ENCODE measurements at regions not wholly inside any gene's neighbourhood (a gene's known extent, or its start where the extent isn't known, plus 50 kb on each side); places are given as distances from the start of the nearest gene placed in this dataset.

- TF ChIP-seq GTF3C2 (IDR thresholded peaks at IDR 0.05; ENCODE audit: borderline replicate concordance, extremely low read depth, insufficient read length), result no peak
Observed at GRCh38 chr15:36090286-36090946, 489.0 kb upstream of the CDIN1 start (continued).

- ChIA-PET CTCF (ENCODE audit: low intra/inter-chr PET ratio) (no interaction called here), POLR2A (no interaction called here)
- in situ Hi-C loops (cut with MboI) (no loop called here), intact Hi-C loops (cut with micrococcal nuclease) (no loop called here)
- no peak overlapping the region for H3K27ac ChIP-seq (ENCODE audit: extremely low read depth, low read depth, low read length)
- no peaks in the 10 kb centered on the region for H3K9me1 ChIP-seq (ENCODE audit: control insufficient read depth, insufficient read depth, low read length)
- no peaks in the 10 kb centered on the region for H3K9me3 ChIP-seq (replicated peaks; ENCODE audit: control insufficient read depth, insufficient read depth, low read depth, low read length)
- H3K9ac ChIP-seq (ENCODE audit: insufficient read depth in 1 of 2, low read depth in 2 of 2, low read length in 2 of 2), result no peak overlapping the region
- no peaks in the 10 kb centered on the region for H3K79me2 ChIP-seq (ENCODE audit: control insufficient read depth, insufficient read depth, low read length)
- no peak overlapping the region for H3K4me2 ChIP-seq (ENCODE audit: insufficient read depth, low read length)
- H3K36me3 ChIP-seq (ENCODE audit: control insufficient read depth, insufficient read depth, low read length), result no peaks in the 10 kb centered on the region
- no peak overlapping the region for H3K4me3 ChIP-seq
- WGBS (ENCODE audit: insufficient coverage, low coverage, missing lambda C conversion rate), result 0% methylated on average over 6 of the region's 6 CpGs
- no peak for TF ChIP-seq PTTG1 (tag; IDR thresholded peaks at IDR 0.05; ENCODE audit: low read depth)
- TF ChIP-seq DLX4 (CRISPR knock-in tag; IDR thresholded peaks at IDR 0.05), result no peak
- TF ChIP-seq CXXC5 (CRISPR knock-in tag; IDR thresholded peaks at IDR 0.05), result no peak
- no peak for TF ChIP-seq ZKSCAN1 (IDR thresholded peaks at IDR 0.05; ENCODE audit: low read depth, low read length)
- TF ChIP-seq ZNF780A (CRISPR knock-in tag; IDR thresholded peaks at IDR 0.05), result no peak
- TF ChIP-seq ZNF586 (CRISPR knock-in tag; conservative IDR thresholded peaks at IDR 0.05), result no peak
- no peak for TF ChIP-seq KLF1 (tag; IDR thresholded peaks at IDR 0.05)
- no peak for TF ChIP-seq JUNB (CRISPR knock-in tag; conservative IDR thresholded peaks at IDR 0.05)
- TF ChIP-seq FOXO4 (CRISPR knock-in tag; IDR thresholded peaks at IDR 0.05), result no peak
- no peak for TF ChIP-seq TCF7L2 (IDR thresholded peaks at IDR 0.05; ENCODE audit: low read depth, low read length)
- TF ChIP-seq KAT8 (IDR thresholded peaks at IDR 0.05; ENCODE audit: low read depth), result no peak
- TF ChIP-seq SIN3B (IDR thresholded peaks at IDR 0.05; ENCODE audit: low read depth), result no peak
- FAIRE-seq, result no peak
- no TSS peak for BruUV-seq (replicated peaks)
- H3K4me1 ChIP-seq (replicated peaks in 1 of 2; ENCODE audit: control insufficient read depth in 2 of 2, insufficient read depth in 2 of 2, low read length in 2 of 2), result no peaks in the 10 kb centered on the region
- no peak overlapping the region for H2AFZ ChIP-seq (ENCODE audit: low read depth, low read length)
- H4K20me1 ChIP-seq (replicated peaks; ENCODE audit: control insufficient read depth, insufficient read depth, low read length), result no peaks in the 10 kb centered on the region
- ATAC-seq, result no peak
- no peaks in the 10 kb centered on the region for H3K27me3 ChIP-seq (ENCODE audit: control insufficient read depth in 2 of 2, insufficient read depth in 2 of 2, low read length in 2 of 2)
- DNase-seq (ENCODE audit: extremely low read depth in 1 of 4, low spot score in 3 of 4), result no peak
Observed at GRCh38 chr15:36106640-36107335, 472.6 kb upstream of the CDIN1 start.
